ENCODE measurements at regions not wholly inside any gene's neighbourhood (a gene's known extent, or its start where the extent isn't known, plus 50 kb on each side); places are given as distances from the start of the nearest gene placed in this dataset.

GRCh38 chr13:44626176-44626575 lies 50.0 kb upstream of the TSC22D1 start:
- Mint-ChIP-seq H3K4me1 (no peaks in the 10 kb centered on the region), H3K27me3 (peaks cover 15% of the 10 kb centered on the region), H3K9me3 (no peaks in the 10 kb centered on the region), H3K4me3 (no peak overlapping the region), H3K36me3 (ENCODE audit: low read depth) (no peaks in the 10 kb centered on the region), H3K27ac (no peak overlapping the region)
- no peak for ATAC-seq (replicated peaks)

All from activated T-helper 17 cell treated with anti-CD3 and anti-CD28 coated beads, Interleukin-2, amount 50 U/mL, for 72 hours (primary cell).